ENCODE measurements at regions not wholly inside any gene's neighbourhood (a gene's known extent, or its start where the extent isn't known, plus 50 kb on each side); places are given as distances from the start of the nearest gene placed in this dataset.

- Mint-ChIP-seq H3K4me3 (ENCODE audit: low read depth) (no peak overlapping the region), H3K4me1 (ENCODE audit: low read depth) (peaks cover 6% of the 10 kb centered on the region), H3K27me3 (peaks cover 22% of the 10 kb centered on the region), H3K36me3 (ENCODE audit: insufficient read depth) (no peaks in the 10 kb centered on the region), H3K9me3 (ENCODE audit: low read depth) (no peaks in the 10 kb centered on the region), H3K27ac (no peak overlapping the region)
- no peak for TF ChIP-seq CTCF (IDR thresholded peaks at IDR 0.05; ENCODE audit: unreplicated experiment)
- DNase-seq (ENCODE audit: low spot score, unreplicated experiment): no peak
Measured at GRCh38 chr19:31627620-31628365, 278.6 kb upstream of the TSHZ3 start.

- Mint-ChIP-seq H3K27ac (no peak overlapping the region), H3K4me3 (ENCODE audit: low read depth) (no peak overlapping the region), H3K9me3 (ENCODE audit: low read depth) (no peaks in the 10 kb centered on the region), H3K27me3 (peaks cover 16% of the 10 kb centered on the region), H3K4me1 (ENCODE audit: low read depth) (peaks cover 8% of the 10 kb centered on the region), H3K36me3 (ENCODE audit: insufficient read depth) (no peaks in the 10 kb centered on the region)
- DNase-seq (ENCODE audit: low spot score, unreplicated experiment): no peak
- no peak for TF ChIP-seq CTCF (IDR thresholded peaks at IDR 0.05; ENCODE audit: unreplicated experiment)
Measured at GRCh38 chr19:31629579-31630363, 280.5 kb upstream of the TSHZ3 start.

- H3K27ac Mint-ChIP-seq: no peak overlapping the region
- no peaks in the 10 kb centered on the region for H3K36me3 Mint-ChIP-seq (ENCODE audit: insufficient read depth)
- TF ChIP-seq CTCF (IDR thresholded peaks at IDR 0.05; ENCODE audit: unreplicated experiment): no peak
- no peak for DNase-seq (ENCODE audit: low spot score, unreplicated experiment)
- peaks cover 8% of the 10 kb centered on the region for H3K27me3 Mint-ChIP-seq
- H3K4me1 Mint-ChIP-seq (ENCODE audit: low read depth): peaks cover 8% of the 10 kb centered on the region
- no peaks in the 10 kb centered on the region for H3K9me3 Mint-ChIP-seq (ENCODE audit: low read depth)
- H3K4me3 Mint-ChIP-seq (ENCODE audit: low read depth): no peak overlapping the region
Measured at GRCh38 chr19:31633014-31633413, 283.8 kb upstream of the TSHZ3 start.

GRCh38 chr19:31639306-31639705, 290.1 kb upstream of the TSHZ3 start:
- no peak overlapping the region for H3K4me3 Mint-ChIP-seq (ENCODE audit: low read depth)
- no peaks in the 10 kb centered on the region for H3K9me3 Mint-ChIP-seq (ENCODE audit: low read depth)
- no peak for TF ChIP-seq CTCF (IDR thresholded peaks at IDR 0.05; ENCODE audit: unreplicated experiment)
- DNase-seq (ENCODE audit: low spot score, unreplicated experiment): no peak
- no peaks in the 10 kb centered on the region for H3K36me3 Mint-ChIP-seq (ENCODE audit: insufficient read depth)
- H3K27me3 Mint-ChIP-seq: peaks cover 8% of the 10 kb centered on the region
- H3K4me1 Mint-ChIP-seq (ENCODE audit: low read depth): peaks cover 5% of the 10 kb centered on the region
- H3K27ac Mint-ChIP-seq: no peak overlapping the region

GRCh38 chr19:31641591-31641990, 292.4 kb upstream of the TSHZ3 start:
- no peak overlapping the region for H3K27ac Mint-ChIP-seq
- H3K36me3 Mint-ChIP-seq (ENCODE audit: insufficient read depth): no peaks in the 10 kb centered on the region
- H3K4me1 Mint-ChIP-seq (ENCODE audit: low read depth): peaks cover 3% of the 10 kb centered on the region
- no peak overlapping the region for H3K4me3 Mint-ChIP-seq (ENCODE audit: low read depth)
- no peak for DNase-seq (ENCODE audit: low spot score, unreplicated experiment)
- H3K27me3 Mint-ChIP-seq: peaks cover 3% of the 10 kb centered on the region
- no peaks in the 10 kb centered on the region for H3K9me3 Mint-ChIP-seq (ENCODE audit: low read depth)
- TF ChIP-seq CTCF (IDR thresholded peaks at IDR 0.05; ENCODE audit: unreplicated experiment): no peak
